OCI-LY7 (cell line): ENCODE measurements at regions not wholly inside any gene's neighbourhood (a gene's known extent, or its start where the extent isn't known, plus 50 kb on each side); places are given as distances from the start of the nearest gene placed in this dataset.
"Not testable (repeated sequence)": the region's sequence is repeated elsewhere in the genome, so short reads cannot be mapped to it uniquely, and the experiment has no call there.

Experiments
- BruUV-seq: library from RNA; stranded (reverse); fragments of 400-500 nt; replicated peaks from 2 replicates; lab custom pipeline; 2021; lab: Mats Ljungman, UMichigan
- CTCF ChIA-PET: fragments of 300-600 bp; sonication (Branson Sonifier 250); formaldehyde crosslinking; loops from one replicate; lab custom pipeline; 2022; ENCODE audit warnings: antibody characterized with exemption; ENCODE audit not compliant: unreplicated experiment; lab: Charles Lee
- POLR2A ChIA-PET: fragments of 300-600 bp; sonication (Branson Sonifier 250); formaldehyde crosslinking; loops from one replicate; lab custom pipeline; 2022; ENCODE audit warnings: antibody characterized with exemption; lab: Charles Lee
- DNase-seq: peaks from one replicate; pipeline ENCODE4 v3.0.0-alpha.2; 2015; ENCODE audit warnings: low spot score
- H2AFZ ChIP-seq: fragments of 200-600 bp; sonication (generic), shearing (Covaris generic); 2 replicates; pipeline ENCODE4 v1.6.1; 2014; ENCODE audit warnings: mild to moderate bottlenecking, antibody characterized with exemption, low read length, moderate library complexity
- H3K27ac ChIP-seq: fragments of 200-600 bp; sonication (generic); 2 replicates; pipeline ENCODE4 v1.5.1; 2014; ENCODE audit warnings: mixed run types, low read depth, mild to moderate bottlenecking, moderate library complexity, low read length, inconsistent platforms; ENCODE audit not compliant: poor library complexity, severe bottlenecking
- H3K36me3 ChIP-seq: fragments of 200-600 bp; sonication (generic); 2 replicates; pipeline ENCODE4 v1.6.1; 2014; ENCODE audit warnings: mild to moderate bottlenecking, antibody characterized with exemption, low read length, moderate library complexity, mixed read lengths; ENCODE audit not compliant: insufficient read depth
- H3K4me1 ChIP-seq: fragments of 200-600 bp; sonication (generic); 2 replicates; pipeline ENCODE4 v1.5.1; 2014; ENCODE audit warnings: mild to moderate bottlenecking, low read length; ENCODE audit not compliant: insufficient read depth, poor library complexity, severe bottlenecking
- H3K4me2 ChIP-seq: fragments of 200-600 bp; sonication (generic); 2 replicates; pipeline ENCODE4 v1.6.1; 2014; ENCODE audit warnings: mild to moderate bottlenecking, low read length
- H3K4me3 ChIP-seq: fragments of 200-600 bp; sonication (generic); 2 replicates; pipeline ENCODE4 v1.5.1; 2014; ENCODE audit warnings: mild to moderate bottlenecking, low read depth, low read length; ENCODE audit not compliant: poor library complexity, severe bottlenecking
- H3K79me2 ChIP-seq: fragments of 200-600 bp; sonication (generic); 2 replicates; pipeline ENCODE4 v1.6.1; 2016; ENCODE audit warnings: low read depth, mild to moderate bottlenecking, low read length, moderate library complexity, mixed read lengths; ENCODE audit not compliant: insufficient read depth
- H3K9me2 ChIP-seq: fragments of 200-600 bp; sonication (generic); 2 replicates; pipeline ENCODE4 v1.6.1; 2016; ENCODE audit warnings: mild to moderate bottlenecking, low read length, mixed read lengths; ENCODE audit not compliant: insufficient read depth
- H3K9me3 ChIP-seq: fragments of 200-600 bp; sonication (generic); 2 replicates; pipeline ENCODE4 v1.6.1; 2014; ENCODE audit warnings: mild to moderate bottlenecking, mixed run types, low read length, mixed read lengths
- H4K20me1 ChIP-seq: fragments of 200-600 bp; sonication (generic); 2 replicates; pipeline ENCODE4 v1.6.1; 2014; ENCODE audit warnings: mild to moderate bottlenecking, antibody characterized with exemption, low read length, moderate library complexity, mixed read lengths; ENCODE audit not compliant: insufficient read depth
- CTCF ChIP-seq: fragments of 200-600 bp; sonication (generic); conservative IDR thresholded peaks from 2 replicates; pipeline ENCODE4 v1.5.1; 2014; ENCODE audit warnings: mild to moderate bottlenecking, antibody characterized with exemption, low read length, moderate library complexity, mixed read lengths
- EZH2phosphoT487 ChIP-seq: fragments of 200-600 bp; sonication (generic); IDR thresholded peaks from 2 replicates; pipeline ENCODE4 v1.6.1; 2018; ENCODE audit warnings: low read depth, borderline replicate concordance, mild to moderate bottlenecking, mixed run types, antibody characterized with exemption, low read length, moderate library complexity, mixed read lengths
- intact Hi-C: fragments of 100-400 bp; cut with micrococcal nuclease; formaldehyde crosslinking; loops from one replicate; pipeline ENCODE4 v1.10.0; 2022; ENCODE audit not compliant: unreplicated experiment

DNA sequence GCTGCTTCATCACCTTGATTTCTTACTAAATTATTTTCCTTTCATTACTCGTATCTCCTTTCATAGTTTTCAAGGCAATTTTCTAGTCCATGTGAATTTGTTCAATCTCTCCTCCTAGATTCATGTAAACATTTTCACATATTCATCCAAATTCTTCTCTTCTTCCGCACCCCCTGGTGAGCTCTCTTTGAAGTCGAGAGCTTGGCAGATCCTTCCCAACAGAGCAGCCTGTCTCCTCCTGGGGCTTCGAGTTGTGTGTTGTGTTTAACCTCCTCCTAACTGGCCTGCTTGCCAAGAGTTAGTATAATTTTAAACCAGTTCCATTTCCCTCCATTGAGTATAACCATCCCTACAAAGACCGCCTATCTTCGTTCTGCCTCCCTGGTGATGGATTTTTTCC, 272.4 kb upstream of the CELF2 start:
- Histone ChIP-seq H3K4me3 (no peak overlapping the region), H3K27ac (no peak overlapping the region), H3K4me2 (no peak overlapping the region), H3K9me2 (no peaks in the 10 kb centered on the region), H2AFZ (no peak overlapping the region), H3K79me2 (no peaks in the 10 kb centered on the region), H3K4me1 (no peaks in the 10 kb centered on the region), H3K36me3 (no peaks in the 10 kb centered on the region), H3K9me3 (peaks cover 6% of the 10 kb centered on the region; the same call in 1 of the 2 replicates), H4K20me1 (no peaks in the 10 kb centered on the region)
- no TSS peak for BruUV-seq
- ChIA-PET CTCF (no interaction called here), POLR2A (no interaction called here)
- DNase-seq: no peak
- intact Hi-C loops: no loop called here
- TF ChIP-seq EZH2phosphoT487 (no peak), CTCF (no peak)

DNA sequence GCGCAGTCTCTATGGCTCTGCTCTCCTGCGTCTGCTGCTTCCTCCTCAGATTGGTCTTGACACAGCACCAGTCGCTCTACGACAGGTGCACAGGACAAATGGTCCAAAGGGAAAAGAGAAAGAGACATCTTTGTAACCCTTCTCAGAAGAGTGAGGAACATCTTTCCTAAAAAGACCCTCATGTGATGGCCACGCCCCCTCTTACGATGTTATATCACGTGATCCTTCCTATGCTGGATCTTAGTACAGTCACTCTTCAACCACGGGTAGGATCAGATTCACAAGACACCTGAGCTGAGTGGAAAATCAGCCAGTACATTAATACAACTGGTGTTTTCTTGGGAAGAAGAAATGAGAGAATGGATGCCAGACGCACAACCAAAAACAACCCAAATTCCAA, 262.2 kb upstream of the CELF2 start:
- BruUV-seq: no TSS peak
- no peak for TF ChIP-seq EZH2phosphoT487
- no peak for TF ChIP-seq CTCF
- no peaks in the 10 kb centered on the region for H3K4me1 ChIP-seq
- no peaks in the 10 kb centered on the region for H3K36me3 ChIP-seq
- no peaks in the 10 kb centered on the region for H3K9me3 ChIP-seq
- POLR2A ChIA-PET: no interaction called here
- H3K79me2 ChIP-seq: no peaks in the 10 kb centered on the region
- no peaks in the 10 kb centered on the region for H3K9me2 ChIP-seq
- no peak for DNase-seq
- CTCF ChIA-PET: no interaction called here
- H3K4me3 ChIP-seq: no peak overlapping the region
- H2AFZ ChIP-seq: no peak overlapping the region
- H4K20me1 ChIP-seq: no peaks in the 10 kb centered on the region
- intact Hi-C loops: no loop called here
- no peak overlapping the region for H3K4me2 ChIP-seq
- no peak overlapping the region for H3K27ac ChIP-seq

- H3K4me1 ChIP-seq: no peaks in the 10 kb centered on the region
- ChIA-PET POLR2A (no interaction called here), CTCF (no interaction called here)
- H3K79me2 ChIP-seq: no peaks in the 10 kb centered on the region
- no peak overlapping the region for H3K27ac ChIP-seq
- DNase-seq: no peak
- intact Hi-C loops: no loop called here
- no TSS peak for BruUV-seq
- no peaks in the 10 kb centered on the region for H3K9me2 ChIP-seq
- no peak overlapping the region for H2AFZ ChIP-seq
- TF ChIP-seq EZH2phosphoT487 (no peak), CTCF (no peak)
- H3K9me3 ChIP-seq: no peaks in the 10 kb centered on the region
- no peak overlapping the region for H3K4me2 ChIP-seq
- H4K20me1 ChIP-seq: no peaks in the 10 kb centered on the region
- H3K4me3 ChIP-seq: no peak overlapping the region
- no peaks in the 10 kb centered on the region for H3K36me3 ChIP-seq
These were observed 259.4 kb upstream of the CELF2 start for GRCh38 chr10:10758306-10758705.

DNA sequence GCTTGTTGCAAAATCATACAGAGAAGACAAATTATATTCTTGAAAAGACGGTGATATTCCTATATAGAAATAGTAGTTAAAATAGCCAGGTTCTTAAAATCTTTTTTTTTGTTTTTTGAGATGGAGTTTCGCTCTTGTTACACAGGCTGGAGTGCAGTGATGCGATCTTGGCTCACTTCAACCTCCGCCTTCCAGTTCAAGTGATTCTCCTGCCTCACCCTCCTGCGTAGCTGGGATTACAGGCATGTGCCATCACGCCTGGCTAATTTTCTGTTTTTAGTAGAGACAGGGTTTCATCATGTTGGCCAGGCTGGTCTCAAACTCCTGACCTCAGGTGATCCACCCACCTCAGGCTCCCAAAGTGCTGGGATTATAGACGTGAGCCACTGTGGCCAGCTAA, 257.9 kb upstream of the CELF2 start:
- DNase-seq, H3K27ac ChIP-seq, H3K9me3 ChIP-seq, intact Hi-C loops, BruUV-seq, POLR2A ChIA-PET, H3K4me2 ChIP-seq, H3K9me2 ChIP-seq, H3K4me1 ChIP-seq, H4K20me1 ChIP-seq, H3K79me2 ChIP-seq, H2AFZ ChIP-seq, H3K4me3 ChIP-seq, CTCF ChIA-PET, H3K36me3 ChIP-seq: not testable (repeated sequence)
